ENCODE measurements at regions not wholly inside any gene's neighbourhood (a gene's known extent, or its start where the extent isn't known, plus 50 kb on each side); places are given as distances from the start of the nearest gene placed in this dataset.

DNA sequence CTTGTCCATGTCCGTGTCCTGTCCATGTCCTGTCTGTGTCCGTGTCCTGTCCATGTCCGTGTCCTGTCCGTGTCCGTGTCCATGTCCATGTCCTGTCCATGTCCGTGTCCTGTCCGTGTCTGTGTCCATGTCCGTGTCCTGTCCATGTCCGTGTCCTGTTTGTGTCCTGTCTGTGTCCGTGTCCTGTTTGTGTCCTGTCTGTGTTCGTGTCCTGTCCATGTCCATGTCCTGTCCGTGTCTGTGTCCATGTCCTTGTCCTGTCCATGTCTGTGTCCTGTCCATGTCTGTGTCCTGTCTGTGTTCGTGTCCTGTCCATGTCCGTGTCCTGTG lies 55.0 kb upstream of the BHLHE23 start:
- Histone ChIP-seq H3K79me2 (ENCODE audit: control insufficient read depth, insufficient read depth, low read length) (no peaks in the 10 kb centered on the region), H3K4me1 (ENCODE audit: control insufficient read depth, extremely low read depth, insufficient read depth, low read length) (no peaks in the 10 kb centered on the region), H3K9ac (replicated peaks; ENCODE audit: extremely low read depth, insufficient read depth, low read length) (no peak overlapping the region), H3K9me1 (replicated peaks; ENCODE audit: control insufficient read depth, extremely low read depth, insufficient read depth, low read length) (no peaks in the 10 kb centered on the region), H3K27me3 (ENCODE audit: control insufficient read depth in 2 of 2, insufficient read depth in 2 of 2, low read length in 2 of 2) (no peaks in the 10 kb centered on the region), H3K4me2 (ENCODE audit: insufficient read depth, low read length) (no peak overlapping the region), H3K4me3 (replicated peaks in 1 of 3; ENCODE audit: insufficient read depth in 1 of 3, low read depth in 1 of 3, low read length in 3 of 3) (no peak overlapping the region), H3K9me3 (replicated peaks; ENCODE audit: control insufficient read depth, insufficient read depth, low read length) (no peaks in the 10 kb centered on the region), H3K36me3 (ENCODE audit: control insufficient read depth in 2 of 2, extremely low read depth in 1 of 2, insufficient read depth in 2 of 2, low read length in 2 of 2) (no peaks in the 10 kb centered on the region), H2AFZ (ENCODE audit: low read depth, low read length) (no peak overlapping the region), H4K20me1 (replicated peaks; ENCODE audit: control insufficient read depth, extremely low read depth, insufficient read depth, low read length) (no peaks in the 10 kb centered on the region), H3K27ac (ENCODE audit: insufficient read depth, low read depth, low read length) (no peak overlapping the region)
- dilution Hi-C loops (cut with MboI; ENCODE audit: extremely low pct_ligation_motif_present, low sequenced_read_pairs) (no loop called here), intact Hi-C loops (cut with micrococcal nuclease) (no loop called here)
- ChIA-PET POLR2A (no interaction called here), CTCF (no interaction called here)
- TF ChIP-seq POLR2AphosphoS5 (IDR thresholded peaks at IDR 0.05; ENCODE audit: insufficient read depth, low read depth, low read length), result no peak
- no peak for TF ChIP-seq GATA2 (IDR thresholded peaks at IDR 0.05; ENCODE audit: insufficient read depth, insufficient read length, low read depth, low read length)
- no peak for TF ChIP-seq EZH2 (IDR thresholded peaks at IDR 0.05; ENCODE audit: borderline replicate concordance, low read depth, low read length, severe bottlenecking)
- no peak for TF ChIP-seq MAX (IDR thresholded peaks at IDR 0.05; ENCODE audit: insufficient read depth, insufficient read length)
- TF ChIP-seq POLR2A (IDR thresholded peaks at IDR 0.05; ENCODE audit: low read depth, low read length), result no peak
- TF ChIP-seq, protein P1, sequence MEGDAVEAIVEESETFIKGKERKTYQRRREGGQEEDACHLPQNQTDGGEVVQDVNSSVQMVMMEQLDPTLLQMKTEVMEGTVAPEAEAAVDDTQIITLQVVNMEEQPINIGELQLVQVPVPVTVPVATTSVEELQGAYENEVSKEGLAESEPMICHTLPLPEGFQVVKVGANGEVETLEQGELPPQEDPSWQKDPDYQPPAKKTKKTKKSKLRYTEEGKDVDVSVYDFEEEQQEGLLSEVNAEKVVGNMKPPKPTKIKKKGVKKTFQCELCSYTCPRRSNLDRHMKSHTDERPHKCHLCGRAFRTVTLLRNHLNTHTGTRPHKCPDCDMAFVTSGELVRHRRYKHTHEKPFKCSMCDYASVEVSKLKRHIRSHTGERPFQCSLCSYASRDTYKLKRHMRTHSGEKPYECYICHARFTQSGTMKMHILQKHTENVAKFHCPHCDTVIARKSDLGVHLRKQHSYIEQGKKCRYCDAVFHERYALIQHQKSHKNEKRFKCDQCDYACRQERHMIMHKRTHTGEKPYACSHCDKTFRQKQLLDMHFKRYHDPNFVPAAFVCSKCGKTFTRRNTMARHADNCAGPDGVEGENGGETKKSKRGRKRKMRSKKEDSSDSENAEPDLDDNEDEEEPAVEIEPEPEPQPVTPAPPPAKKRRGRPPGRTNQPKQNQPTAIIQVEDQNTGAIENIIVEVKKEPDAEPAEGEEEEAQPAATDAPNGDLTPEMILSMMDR (IDR thresholded peaks at IDR 0.05; ENCODE audit: extremely low read depth in 1 of 2, insufficient read depth in 1 of 2, low read depth in 1 of 2, low read length in 2 of 2), result no peak
- TF ChIP-seq JUN (IDR thresholded peaks at IDR 0.05; ENCODE audit: borderline replicate concordance, insufficient read depth, insufficient read length, low read depth), result no peak
- TF ChIP-seq FOS (IDR thresholded peaks at IDR 0.05; ENCODE audit: borderline replicate concordance, insufficient read depth, low read length), result no peak
- no peak for TF ChIP-seq MYC (IDR thresholded peaks at IDR 0.05; ENCODE audit: low read depth, low read length)
- no peak for DNase-seq (ENCODE audit: low read depth, low spot score)
- no peak for FAIRE-seq
- BruUV-seq (replicated peaks), result no TSS peak
